ENCODE measurements at regions not wholly inside any gene's neighbourhood (a gene's known extent, or its start where the extent isn't known, plus 50 kb on each side); places are given as distances from the start of the nearest gene placed in this dataset.

- no peak overlapping the region for H3K27ac ChIP-seq
Observed at GRCh38 chr5:38022631-38023030, 182.8 kb upstream of the GDNF start.

DNA sequence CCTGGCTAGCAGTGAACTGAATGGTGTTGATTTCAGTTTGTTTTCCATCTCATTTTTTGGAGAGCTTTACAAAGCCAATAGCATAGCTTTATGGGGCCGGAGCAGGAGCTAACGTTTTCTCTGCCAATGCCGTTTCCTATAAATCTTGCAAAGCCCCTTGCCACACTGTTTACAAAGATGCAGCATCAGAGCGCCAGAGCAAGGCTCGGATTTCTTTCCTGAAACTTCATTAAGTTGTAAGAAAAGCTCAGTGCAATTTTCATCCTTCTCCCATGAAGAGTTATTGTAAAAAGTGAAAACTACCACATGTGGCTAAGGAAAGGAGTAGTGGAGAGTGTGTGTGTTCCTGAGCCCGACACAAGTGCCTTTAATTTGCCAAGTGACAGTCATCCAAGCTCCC lies 178.2 kb upstream of the GDNF start:
- DNase-seq (ENCODE audit: low spot score), result no peak
- no peak overlapping the region for H3K4me3 ChIP-seq
- peaks cover 0 to 6% of the 10 kb centered on the region in 2 donors for H3K4me1 ChIP-seq
- no peaks in the 10 kb centered on the region for H3K9me3 ChIP-seq
- H3K36me3 ChIP-seq, result no peaks in the 10 kb centered on the region
- no peak for TF ChIP-seq CTCF (IDR thresholded peaks at IDR 0.05)
- H3K27ac ChIP-seq, result no peak overlapping the region
- H3K27me3 ChIP-seq, result no peaks in the 10 kb centered on the region

More at GRCh38 chr5:38022631-38023030, 182.8 kb upstream of the GDNF start:
- no peaks in the 10 kb centered on the region for H3K36me3 ChIP-seq
- DNase-seq (ENCODE audit: low spot score), result no peak
- H3K9me3 ChIP-seq, result no peaks in the 10 kb centered on the region
- no peaks in the 10 kb centered on the region for H3K27me3 ChIP-seq
- no peak for TF ChIP-seq CTCF (IDR thresholded peaks at IDR 0.05)
- no peaks in the 10 kb centered on the region for H3K4me1 ChIP-seq
- H3K4me3 ChIP-seq, result no peak overlapping the region

GRCh38 chr5:38013107-38013506 lies 173.3 kb upstream of the GDNF start:
- Histone ChIP-seq H3K27me3 (no peaks in the 10 kb centered on the region), H3K4me3 (no peak overlapping the region), H3K4me1 (peaks cover 0 to 6% of the 10 kb centered on the region in 2 donors), H3K27ac (no peak overlapping the region), H3K9me3 (no peaks in the 10 kb centered on the region), H3K36me3 (no peaks in the 10 kb centered on the region)
- no peak for DNase-seq (ENCODE audit: low spot score)
- TF ChIP-seq CTCF (IDR thresholded peaks at IDR 0.05), result no peak

DNA sequence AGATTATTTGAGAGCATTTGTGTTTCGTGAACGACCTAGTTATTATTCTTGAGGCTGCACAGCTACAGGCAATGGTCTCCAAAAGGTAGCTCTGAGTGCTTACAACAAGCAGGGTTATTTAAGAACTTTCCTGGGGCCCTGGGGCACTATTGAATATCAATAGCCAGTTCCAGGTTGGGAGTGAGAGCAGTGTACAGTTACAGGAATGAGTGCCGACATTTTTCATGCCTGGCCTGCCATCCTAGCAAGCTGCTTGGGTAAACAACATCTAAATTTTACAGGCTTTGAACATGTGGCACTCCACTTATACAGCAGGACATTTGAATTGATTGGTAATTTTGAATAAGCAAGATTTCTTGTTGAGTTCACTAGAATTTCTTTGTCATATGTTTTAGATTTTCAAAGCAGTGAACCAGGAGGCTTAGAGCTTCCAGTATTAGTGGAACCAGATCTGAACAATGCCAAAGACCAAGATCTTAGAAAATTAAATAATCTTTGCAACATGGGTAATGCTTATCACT lies 171.9 kb upstream of the GDNF start:
- Histone ChIP-seq H3K27me3 (no peaks in the 10 kb centered on the region), H3K4me1 (peaks cover 0 to 5% of the 10 kb centered on the region in 2 donors), H3K4me3 (no peak overlapping the region), H3K27ac (no peak overlapping the region), H3K36me3 (no peaks in the 10 kb centered on the region), H3K9me3 (no peaks in the 10 kb centered on the region)
- TF ChIP-seq CTCF (IDR thresholded peaks at IDR 0.05), result no peak
- no peak for DNase-seq (ENCODE audit: low spot score)

GRCh38 chr5:38009749-38010358 lies 170.0 kb upstream of the GDNF start:
- no peak overlapping the region for H3K4me3 ChIP-seq
- DNase-seq (ENCODE audit: low spot score), result no peak
- no peaks in the 10 kb centered on the region for H3K27me3 ChIP-seq
- no peaks in the 10 kb centered on the region for H3K36me3 ChIP-seq
- H3K9me3 ChIP-seq, result no peaks in the 10 kb centered on the region
- no peaks in the 10 kb centered on the region for H3K4me1 ChIP-seq
- no peak for TF ChIP-seq CTCF (IDR thresholded peaks at IDR 0.05)
- H3K27ac ChIP-seq, result no peak overlapping the region

DNA sequence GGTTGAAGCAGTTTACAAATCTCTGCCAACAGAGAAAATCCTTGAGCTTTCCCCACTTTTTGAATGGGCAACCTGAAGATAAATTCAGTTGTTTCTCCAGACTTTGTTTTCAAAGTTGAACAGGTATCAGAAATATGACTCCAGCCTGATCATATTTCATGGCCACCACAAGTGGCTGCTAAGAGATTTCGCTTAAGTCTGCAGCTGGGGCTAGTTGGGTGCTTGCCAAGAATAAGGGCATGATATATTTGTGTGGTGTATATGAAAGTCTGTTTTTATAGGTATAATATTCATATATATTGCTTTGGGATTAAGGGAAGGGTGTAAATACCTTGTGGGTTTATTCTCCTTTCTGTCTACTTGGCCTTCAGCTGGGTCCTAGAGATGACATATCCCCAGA lies 168.4 kb upstream of the GDNF start:
- DNase-seq (ENCODE audit: low spot score), result no peak
- Histone ChIP-seq H3K36me3 (no peaks in the 10 kb centered on the region), H3K4me3 (no peak overlapping the region), H3K9me3 (no peaks in the 10 kb centered on the region), H3K4me1 (no peaks in the 10 kb centered on the region), H3K27me3 (no peaks in the 10 kb centered on the region), H3K27ac (no peak overlapping the region)
- no peak for TF ChIP-seq CTCF (IDR thresholded peaks at IDR 0.05)

All from right atrium auricular region (tissue), 2 donors.